Endodermal cell (in vitro differentiated cells): ENCODE measurements at regions not wholly inside any gene's neighbourhood (a gene's known extent, or its start where the extent isn't known, plus 50 kb on each side); places are given as distances from the start of the nearest gene placed in this dataset.

ENCODE experiments used
- DNase-seq: peaks from one replicate; pipeline ENCODE4 v3.0.0-alpha.2; 2017
- H3K27ac ChIP-seq: 2 replicates; pipeline ENCODE4 v1.5.1; 2013; ENCODE audit warnings: mild to moderate bottlenecking, low read depth, low read length, moderate library complexity
- H3K27me3 ChIP-seq: 2 replicates; pipeline ENCODE4 v1.6.1; 2013; ENCODE audit warnings: mild to moderate bottlenecking, low read length, moderate library complexity; ENCODE audit not compliant: insufficient read depth, control insufficient read depth, poor library complexity, severe bottlenecking
- H3K36me3 ChIP-seq: 2 replicates; pipeline ENCODE4 v1.7.0; 2013; ENCODE audit warnings: mild to moderate bottlenecking, low read length, moderate library complexity; ENCODE audit not compliant: control insufficient read depth, insufficient read depth
- H3K4me1 ChIP-seq: one replicate; pipeline ENCODE4 v1.7.0; 2013; ENCODE audit warnings: low read length; ENCODE audit not compliant: control insufficient read depth, insufficient read depth
- H3K4me3 ChIP-seq: 2 replicates; pipeline ENCODE4 v1.5.1; 2013; ENCODE audit warnings: mild to moderate bottlenecking, low read length, moderate library complexity
- H3K9ac ChIP-seq: 2 replicates; pipeline ENCODE4 v1.6.1; 2013; ENCODE audit warnings: mild to moderate bottlenecking, low read length, moderate library complexity; ENCODE audit not compliant: poor library complexity, severe bottlenecking; ENCODE audit errors: extremely low read depth
- H3K9me3 ChIP-seq: 2 replicates; pipeline ENCODE4 v1.6.1; 2013; ENCODE audit warnings: mild to moderate bottlenecking, low read length, moderate library complexity; ENCODE audit not compliant: control insufficient read depth
- H3K27ac Mint-ChIP-seq: 2 replicates; pipeline ENCODE4 v1.8.0; 2020; ENCODE audit warnings: mixed read lengths
- H3K27me3 Mint-ChIP-seq: 2 replicates; pipeline ENCODE4 v1.8.0; 2021; ENCODE audit warnings: mild to moderate bottlenecking, mixed read lengths; ENCODE audit not compliant: insufficient read depth
- H3K36me3 Mint-ChIP-seq: 2 replicates; pipeline ENCODE4 v1.8.0; 2020; ENCODE audit warnings: low read depth, mixed read lengths
- H3K4me1 Mint-ChIP-seq: 2 replicates; pipeline ENCODE4 v1.8.0; 2020; ENCODE audit warnings: mixed read lengths
- H3K4me3 Mint-ChIP-seq: 2 replicates; pipeline ENCODE4 v1.8.0; 2020; ENCODE audit warnings: mild to moderate bottlenecking, moderate library complexity, mixed read lengths
- H3K9me3 Mint-ChIP-seq: 2 replicates; pipeline ENCODE4 v1.8.0; 2020; ENCODE audit warnings: mild to moderate bottlenecking, mixed read lengths
- WGBS, 2 experiments: methylation state at CpG; one replicate each; pipeline versions ENCODE4 v1.1.5 to v1.1.7; 2013; ENCODE audit warnings: missing lambda C conversion rate in 2 of 2, mixed read lengths in 1 of 2; ENCODE audit not compliant: insufficient coverage in 1 of 2, insufficient read length in 1 of 2; 5-methylcytosine and 5-hydroxymethylcytosine counted together
- TF ChIP-seq, protein P1 (sequence below): fragments of 200-600 bp; sonication (generic); conservative IDR thresholded peaks from 2 replicates; pipeline ENCODE4 v1.5.0; 2021; ENCODE audit warnings: antibody characterized with exemption, mild to moderate bottlenecking

GRCh38 chr2:10236571-10237391, 65.9 kb upstream of the HPCAL1 start:
- TF ChIP-seq, protein P1, sequence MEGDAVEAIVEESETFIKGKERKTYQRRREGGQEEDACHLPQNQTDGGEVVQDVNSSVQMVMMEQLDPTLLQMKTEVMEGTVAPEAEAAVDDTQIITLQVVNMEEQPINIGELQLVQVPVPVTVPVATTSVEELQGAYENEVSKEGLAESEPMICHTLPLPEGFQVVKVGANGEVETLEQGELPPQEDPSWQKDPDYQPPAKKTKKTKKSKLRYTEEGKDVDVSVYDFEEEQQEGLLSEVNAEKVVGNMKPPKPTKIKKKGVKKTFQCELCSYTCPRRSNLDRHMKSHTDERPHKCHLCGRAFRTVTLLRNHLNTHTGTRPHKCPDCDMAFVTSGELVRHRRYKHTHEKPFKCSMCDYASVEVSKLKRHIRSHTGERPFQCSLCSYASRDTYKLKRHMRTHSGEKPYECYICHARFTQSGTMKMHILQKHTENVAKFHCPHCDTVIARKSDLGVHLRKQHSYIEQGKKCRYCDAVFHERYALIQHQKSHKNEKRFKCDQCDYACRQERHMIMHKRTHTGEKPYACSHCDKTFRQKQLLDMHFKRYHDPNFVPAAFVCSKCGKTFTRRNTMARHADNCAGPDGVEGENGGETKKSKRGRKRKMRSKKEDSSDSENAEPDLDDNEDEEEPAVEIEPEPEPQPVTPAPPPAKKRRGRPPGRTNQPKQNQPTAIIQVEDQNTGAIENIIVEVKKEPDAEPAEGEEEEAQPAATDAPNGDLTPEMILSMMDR: no peak
- H3K4me1 ChIP-seq: no peaks in the 10 kb centered on the region
- no peak overlapping the region for H3K9ac ChIP-seq
- no peak overlapping the region for H3K4me3 Mint-ChIP-seq
- H3K36me3 Mint-ChIP-seq: no peaks in the 10 kb centered on the region
- no peak overlapping the region for H3K4me3 ChIP-seq
- no peak overlapping the region for H3K27ac Mint-ChIP-seq
- H3K9me3 Mint-ChIP-seq: no peaks in the 10 kb centered on the region
- no peaks in the 10 kb centered on the region for H3K27me3 ChIP-seq
- H3K27ac ChIP-seq: no peak overlapping the region
- 91% methylated on average over 9 to 10 of the region's 10 CpGs for whole genome bisulfite sequencing, 2 experiments
- H3K9me3 ChIP-seq: no peaks in the 10 kb centered on the region
- peaks cover 3% of the 10 kb centered on the region for H3K27me3 Mint-ChIP-seq
- H3K36me3 ChIP-seq: no peaks in the 10 kb centered on the region
- DNase-seq: peak; percentile 46
- H3K4me1 Mint-ChIP-seq: no peaks in the 10 kb centered on the region

DNA sequence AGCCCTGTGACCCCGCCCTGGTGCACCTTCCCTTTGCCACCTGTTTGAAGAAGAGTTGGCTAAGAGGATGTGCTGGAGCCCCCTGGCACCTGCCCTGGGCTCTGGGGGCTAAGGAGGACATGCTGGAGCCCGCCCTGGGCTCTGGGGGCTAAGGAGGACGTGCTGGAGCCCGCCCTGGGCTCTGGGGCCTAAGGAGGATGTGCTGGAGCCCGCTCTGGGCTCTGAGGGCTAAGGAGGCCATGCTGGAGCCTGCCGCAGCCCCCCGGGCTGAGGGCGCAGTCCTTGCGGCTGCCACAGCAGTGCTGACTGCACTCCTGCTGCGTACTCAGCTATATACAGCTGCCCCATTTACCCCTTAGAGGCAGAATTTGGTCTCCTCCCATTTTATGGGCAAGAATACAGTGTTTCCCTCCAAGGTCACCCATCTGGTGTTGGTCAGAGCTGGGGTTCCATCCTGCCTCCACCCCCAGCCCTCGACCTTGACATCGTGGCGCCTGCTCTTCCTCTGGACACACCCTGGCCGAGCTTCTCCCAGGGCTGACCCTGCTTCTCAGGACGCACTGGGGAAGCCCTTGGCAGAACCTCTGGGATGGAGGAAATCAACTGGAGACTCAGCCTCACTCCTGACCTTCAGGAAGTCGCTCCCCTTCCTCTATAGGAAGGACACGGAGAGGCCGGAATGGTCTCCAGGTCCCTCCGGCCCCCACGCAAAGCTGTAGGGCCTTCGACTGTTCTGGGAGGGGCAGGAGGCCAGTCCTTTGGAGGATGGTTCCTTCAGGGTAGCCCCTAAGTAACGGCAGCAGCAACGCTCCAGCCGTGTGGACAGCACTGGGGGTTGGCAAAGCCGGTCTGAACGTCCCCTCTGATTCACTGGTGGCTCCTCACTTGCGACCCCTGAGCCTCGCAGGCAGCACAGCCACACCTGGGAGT, 65.0 kb upstream of the HPCAL1 start:
- Mint-ChIP-seq H3K4me1 (no peaks in the 10 kb centered on the region), H3K4me3 (no peak overlapping the region), H3K27me3 (peaks cover 3% of the 10 kb centered on the region), H3K27ac (no peak overlapping the region), H3K36me3 (no peaks in the 10 kb centered on the region), H3K9me3 (no peaks in the 10 kb centered on the region)
- H3K36me3 ChIP-seq: no peaks in the 10 kb centered on the region
- TF ChIP-seq, protein P1: no peak
- H3K4me3 ChIP-seq: no peak overlapping the region
- no peaks in the 10 kb centered on the region for H3K4me1 ChIP-seq
- peak; percentile 38 for DNase-seq
- WGBS, 2 experiments: 87 to 95% methylated on average over 18 to 28 of the region's 28 CpGs
- H3K9ac ChIP-seq: no peak overlapping the region
- H3K9me3 ChIP-seq: no peaks in the 10 kb centered on the region
- no peaks in the 10 kb centered on the region for H3K27me3 ChIP-seq
- no peak overlapping the region for H3K27ac ChIP-seq

- H3K4me1 ChIP-seq: no peaks in the 10 kb centered on the region
- DNase-seq: peak; percentile 13
- no peaks in the 10 kb centered on the region for H3K9me3 ChIP-seq
- Mint-ChIP-seq H3K27ac (no peak overlapping the region), H3K4me3 (no peak overlapping the region), H3K36me3 (no peaks in the 10 kb centered on the region), H3K27me3 (peaks cover 3% of the 10 kb centered on the region), H3K9me3 (no peaks in the 10 kb centered on the region), H3K4me1 (no peaks in the 10 kb centered on the region)
- TF ChIP-seq, protein P1: no peak
- H3K9ac ChIP-seq: no peak overlapping the region
- no peaks in the 10 kb centered on the region for H3K36me3 ChIP-seq
- H3K4me3 ChIP-seq: no peak overlapping the region
- WGBS, 2 experiments: 94 to 98% methylated on average over 6 to 7 of the region's 7 CpGs
- H3K27ac ChIP-seq: no peak overlapping the region
- no peaks in the 10 kb centered on the region for H3K27me3 ChIP-seq
Observed at GRCh38 chr2:10238396-10238795, 64.3 kb upstream of the HPCAL1 start.
